Stimulated activated CD4-positive, alpha-beta T cell treated with anti-CD3 and anti-CD28 coated beads, Interleukin-4, amount 100 ng/mL, for 48 hours (primary cell): ENCODE measurements at regions not wholly inside any gene's neighbourhood (a gene's known extent, or its start where the extent isn't known, plus 50 kb on each side); places are given as distances from the start of the nearest gene placed in this dataset.

Source experiments
- DNase-seq, 2 donors: peaks; one replicate each; pipeline ENCODE4 v3.0.0-alpha.2; 2020; ENCODE audit warnings: low read depth in 2 of 2

DNA sequence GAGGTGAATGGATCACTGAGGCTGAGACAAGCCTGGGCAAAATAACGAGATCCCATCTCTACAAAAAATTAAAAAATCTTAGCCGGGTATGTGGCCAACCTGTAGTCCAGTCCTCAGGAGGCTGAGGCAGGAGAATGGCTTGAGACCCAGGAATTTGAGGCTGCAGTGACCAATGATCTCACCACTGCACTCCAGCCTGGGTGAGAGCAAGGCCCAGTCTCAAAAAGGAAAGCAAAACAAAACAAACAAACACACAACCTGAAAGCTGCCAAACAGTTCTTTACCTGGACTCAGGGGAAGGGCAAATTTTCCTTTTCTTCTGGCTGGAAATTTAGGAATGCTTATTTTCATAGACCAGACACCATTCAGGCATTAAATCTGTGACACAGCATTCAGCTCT, 163.1 kb upstream of the FAT1 start:
- DNase-seq = no peak

DNA sequence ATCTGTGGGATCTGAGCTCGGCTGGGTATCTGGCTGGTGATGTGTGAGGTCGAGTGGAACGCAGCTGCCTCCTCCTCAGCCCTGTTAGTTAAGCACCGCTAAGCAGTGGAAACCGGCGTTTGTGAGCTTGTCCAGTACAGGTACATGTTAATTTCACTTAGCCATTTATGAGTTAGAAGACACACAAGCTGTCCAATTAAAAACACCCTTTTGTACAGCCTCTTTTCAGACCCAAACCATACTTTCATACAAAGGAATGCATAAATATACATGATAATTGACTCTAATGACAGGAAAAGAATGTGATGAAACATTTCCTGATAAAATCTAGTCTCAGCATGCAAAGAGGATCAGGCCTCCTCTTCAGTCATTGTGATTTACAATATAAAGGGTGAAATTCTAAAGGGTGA, 163.6 kb upstream of the FAT1 start:
- no peak for DNase-seq

DNA sequence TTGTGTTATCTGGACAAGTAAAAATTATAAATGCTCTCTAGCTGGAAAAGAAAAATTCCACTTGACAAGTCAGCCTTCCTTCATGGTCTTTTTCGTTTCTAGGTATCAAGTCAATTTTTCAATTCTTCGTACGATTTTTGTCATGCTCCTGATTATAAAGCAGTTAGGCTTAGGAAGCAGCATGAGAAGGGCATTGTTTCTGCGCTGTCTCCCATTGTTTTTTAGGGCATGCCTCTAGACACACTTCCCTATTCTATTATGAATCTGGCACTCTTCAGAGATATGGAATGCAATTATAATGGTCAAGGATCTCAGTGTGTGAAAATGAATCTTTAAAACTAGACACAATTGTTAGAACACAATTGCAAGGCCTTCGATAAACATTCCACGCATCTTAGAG, 164.1 kb upstream of the FAT1 start:
- no peak for DNase-seq

DNA sequence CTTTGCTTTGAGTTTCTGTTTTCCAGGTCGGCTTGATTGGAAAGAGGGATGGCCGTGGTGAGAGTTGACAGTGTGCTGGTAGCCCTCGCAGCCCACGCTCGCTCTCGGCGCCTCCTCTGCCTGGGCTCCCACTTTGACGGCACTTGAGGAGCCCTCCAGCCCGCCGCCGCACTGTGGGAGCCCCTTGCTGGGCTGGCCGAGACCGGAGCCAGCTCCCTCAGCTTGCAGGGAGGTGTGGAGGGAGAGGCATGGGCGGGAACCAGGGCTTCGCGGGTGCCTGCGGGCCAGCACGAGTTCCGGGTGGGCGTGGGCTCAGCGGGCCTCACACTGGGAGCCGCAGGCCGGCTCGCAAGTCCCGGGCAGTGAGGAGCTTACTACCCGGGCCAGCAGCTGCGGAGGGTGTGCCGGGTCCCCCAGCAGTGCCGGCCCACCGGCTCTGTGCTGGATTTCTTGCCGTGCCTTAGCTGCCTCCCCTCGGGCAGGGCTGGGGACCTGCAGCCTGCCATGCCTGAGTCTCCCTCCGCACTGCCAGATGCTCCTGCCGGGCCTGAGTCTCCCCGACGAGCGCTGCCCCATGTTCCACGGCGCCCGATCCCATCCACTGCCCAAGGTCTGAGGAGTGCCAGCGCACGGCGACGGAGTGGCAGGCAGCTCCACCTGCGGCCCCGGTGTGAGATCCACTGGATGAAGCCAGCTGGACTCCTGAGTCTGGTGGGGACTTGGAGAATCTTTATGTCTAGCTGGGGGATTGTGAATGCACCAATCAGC, 166.4 kb upstream of the FAT1 start:
- DNase-seq = no peak

DNA sequence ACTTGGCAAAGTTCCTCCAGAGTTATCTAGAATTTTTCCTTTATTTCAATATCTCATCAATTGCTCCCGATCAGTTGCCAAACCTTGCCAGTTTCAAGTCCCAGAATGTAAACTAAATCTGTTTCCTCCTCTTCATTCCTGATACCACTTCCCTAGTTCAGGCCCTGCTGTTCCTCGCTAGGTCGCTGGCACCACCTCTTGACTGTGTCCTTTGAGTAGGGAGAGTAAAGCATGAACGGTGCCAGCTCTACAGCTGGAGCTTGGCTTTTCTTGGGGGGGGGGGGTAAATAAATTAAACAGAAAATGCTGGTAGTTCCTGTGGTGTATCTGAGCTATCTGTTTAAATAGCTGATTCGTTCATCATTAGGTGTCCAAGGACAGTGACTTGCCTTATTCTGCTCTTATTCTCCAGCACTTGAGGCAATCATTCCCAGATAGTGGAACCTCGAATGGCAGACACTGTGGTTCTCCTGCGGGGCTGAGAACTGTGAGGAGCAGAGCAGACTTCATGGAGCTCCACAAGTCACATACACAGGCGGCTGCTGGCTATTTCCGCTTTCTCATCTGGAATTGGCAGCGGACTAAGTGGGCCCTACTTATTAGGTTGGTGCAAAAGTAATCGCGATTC, 168.3 kb upstream of the FAT1 start:
- DNase-seq = no peak

DNA sequence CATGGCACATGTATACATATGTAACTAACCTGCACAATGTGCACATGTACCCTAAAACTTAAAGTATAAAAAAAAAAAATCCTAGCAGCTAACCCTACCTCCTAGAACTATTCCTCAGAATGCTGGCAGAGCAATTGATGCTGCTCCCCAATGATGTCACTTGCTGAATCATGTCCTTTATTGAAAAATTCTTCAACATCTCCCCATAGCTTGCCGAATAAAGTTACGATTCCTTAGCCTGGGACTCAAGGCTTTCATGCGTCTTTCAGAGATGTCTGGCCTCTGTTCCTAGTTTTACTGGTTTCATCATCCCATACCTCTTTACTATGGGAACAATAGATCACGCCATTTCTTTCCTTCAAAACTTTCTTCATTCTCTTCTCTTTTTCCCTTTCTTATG, 174.7 kb upstream of the FAT1 start:
- no peak for DNase-seq

DNA sequence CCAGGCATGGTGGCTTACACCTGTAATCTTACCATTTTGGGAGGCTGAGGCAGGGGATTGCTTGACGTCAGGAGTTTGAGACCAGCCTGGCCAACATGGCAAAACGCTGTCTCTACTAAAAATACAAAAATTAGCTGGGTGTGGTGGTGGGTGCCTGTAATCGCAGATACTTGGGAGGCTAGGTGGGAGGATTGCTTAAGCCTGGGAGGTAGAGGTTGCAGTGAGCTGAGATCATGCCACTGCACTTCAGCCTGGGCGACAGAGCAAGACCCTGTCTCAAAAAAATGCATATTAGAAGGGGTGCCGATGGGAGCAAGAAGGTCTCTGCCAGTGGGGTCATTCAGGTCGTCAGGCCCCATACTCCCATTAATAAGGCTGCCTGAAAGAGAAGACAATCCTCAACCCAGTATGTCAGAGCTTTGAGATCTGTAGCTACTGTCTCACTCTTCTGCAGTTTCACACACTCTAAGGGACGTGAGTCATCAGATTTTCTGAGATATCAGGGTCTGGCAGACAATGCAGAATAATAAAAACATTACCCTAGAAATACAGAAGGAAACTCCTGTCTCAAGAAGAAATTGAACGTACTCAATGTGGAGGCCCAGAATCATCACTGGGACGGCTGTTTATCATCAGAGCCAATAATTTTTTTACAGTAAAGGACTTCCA, 176.7 kb upstream of the FAT1 start:
- no peak for DNase-seq

DNA sequence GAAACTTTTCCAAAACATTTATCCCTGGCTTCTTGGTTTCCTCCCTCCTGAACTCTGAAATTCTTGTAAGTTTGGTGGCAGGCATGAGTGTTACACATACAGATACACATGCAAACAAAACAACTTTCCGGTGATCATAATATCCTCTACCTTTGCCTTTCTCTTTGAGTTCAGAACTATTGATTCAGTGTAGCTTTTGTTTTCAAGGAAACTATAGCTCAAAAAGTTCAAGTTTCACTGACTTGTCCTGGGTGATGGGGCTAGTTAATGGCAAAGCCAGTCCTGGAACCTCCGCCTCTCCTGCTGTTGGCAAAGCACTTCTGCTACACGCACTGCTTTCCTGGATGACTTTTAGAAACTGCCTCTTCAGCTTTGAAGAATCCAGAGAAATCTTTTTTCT, 177.3 kb upstream of the FAT1 start:
- no peak for DNase-seq

DNA sequence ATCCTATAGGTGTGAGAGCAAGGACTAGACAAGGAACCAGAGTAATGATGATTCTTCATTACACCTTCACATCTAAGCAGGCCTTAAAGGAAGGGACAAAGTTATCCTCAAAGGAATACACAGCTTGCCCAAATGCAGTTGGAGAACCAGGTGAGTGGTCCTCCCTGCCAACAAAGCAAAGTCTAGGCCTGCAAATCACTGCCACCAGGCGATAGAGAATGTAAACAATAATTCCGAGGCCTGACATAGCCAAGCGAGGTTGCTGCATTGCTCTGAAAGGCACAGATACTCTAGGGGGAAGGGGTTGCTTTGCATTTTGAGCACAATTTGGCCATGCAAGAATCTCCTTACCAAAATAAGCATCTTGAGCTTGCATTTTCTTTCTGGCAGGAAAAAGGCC, 178.2 kb upstream of the FAT1 start:
- DNase-seq = no peak

DNA sequence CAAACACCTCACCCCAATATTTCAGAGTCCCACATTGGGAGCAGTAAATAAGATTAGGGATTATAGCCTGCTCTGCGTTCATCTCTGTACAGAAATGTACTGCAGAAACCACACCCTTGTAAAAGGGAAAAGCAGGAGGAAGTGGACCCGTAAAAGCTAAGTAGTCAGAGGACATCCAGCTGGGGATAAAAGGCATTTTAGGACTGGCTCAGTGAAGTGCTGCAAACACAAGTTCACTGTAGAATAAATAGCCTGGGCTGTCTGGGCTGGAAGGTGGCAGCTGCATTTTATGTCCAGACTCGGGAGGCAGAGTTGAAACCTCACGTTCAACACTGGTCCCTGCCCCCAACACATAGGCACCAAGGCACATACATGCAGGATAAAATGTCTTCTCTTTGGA, 178.7 kb upstream of the FAT1 start:
- DNase-seq = no peak

DNA sequence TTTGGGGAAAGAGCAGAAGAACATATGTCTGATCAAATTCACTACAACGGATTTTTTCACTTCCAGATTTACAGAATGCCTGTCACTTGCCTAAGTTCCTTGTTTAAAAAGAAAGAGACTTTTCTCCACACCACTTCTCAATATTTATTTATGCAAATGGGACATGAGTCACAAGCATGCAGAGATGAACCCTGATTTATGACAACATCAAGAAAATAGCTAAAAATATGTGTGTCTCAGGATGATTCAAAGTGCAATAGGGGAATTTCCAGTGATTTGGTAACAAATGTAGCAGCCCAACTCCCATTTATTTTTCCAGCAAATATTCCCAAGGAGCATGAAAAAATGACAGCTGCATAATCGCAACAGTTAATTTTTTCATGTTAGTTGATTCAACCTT, 180.4 kb upstream of the FAT1 start:
- DNase-seq = no peak

DNA sequence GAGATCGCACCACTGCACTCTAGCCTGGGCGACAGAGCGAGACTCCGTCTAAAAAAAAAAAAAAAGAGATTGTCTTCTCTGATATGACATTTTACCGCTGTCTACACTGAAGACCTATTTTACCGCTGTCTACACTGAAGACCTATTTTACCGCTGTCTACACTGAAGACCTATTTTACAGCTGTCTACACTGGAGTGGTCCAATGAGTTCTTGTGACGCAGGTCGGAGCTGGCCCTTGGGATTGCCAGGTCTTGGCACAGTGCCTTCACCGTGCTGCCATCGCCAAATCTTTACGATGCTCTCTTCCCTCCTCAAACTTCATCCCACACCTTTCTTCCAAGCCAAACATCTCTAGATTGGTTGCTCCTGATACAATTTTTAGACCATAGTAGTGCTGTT, 183.1 kb upstream of the FAT1 start:
- DNase-seq = no peak

DNA sequence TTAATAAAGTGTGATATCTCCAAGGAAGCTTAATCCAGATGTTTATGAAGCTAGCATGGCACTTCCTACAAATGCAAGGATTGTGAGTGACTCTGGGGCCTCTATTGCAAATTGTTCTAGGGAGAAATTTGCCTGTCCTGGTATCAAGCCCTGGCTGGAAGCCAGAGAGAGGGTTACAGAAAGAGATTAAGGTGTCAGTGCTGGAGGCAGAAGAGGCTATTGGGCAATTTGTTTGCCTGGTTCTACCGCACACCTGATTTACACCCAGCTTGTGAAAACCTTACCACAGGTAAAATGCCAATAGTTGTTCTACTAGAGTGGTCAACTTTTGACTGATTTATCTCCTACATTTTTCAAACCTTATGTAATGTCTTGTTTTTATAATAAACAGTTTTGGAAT, 186.7 kb upstream of the FAT1 start:
- DNase-seq = no peak

DNA sequence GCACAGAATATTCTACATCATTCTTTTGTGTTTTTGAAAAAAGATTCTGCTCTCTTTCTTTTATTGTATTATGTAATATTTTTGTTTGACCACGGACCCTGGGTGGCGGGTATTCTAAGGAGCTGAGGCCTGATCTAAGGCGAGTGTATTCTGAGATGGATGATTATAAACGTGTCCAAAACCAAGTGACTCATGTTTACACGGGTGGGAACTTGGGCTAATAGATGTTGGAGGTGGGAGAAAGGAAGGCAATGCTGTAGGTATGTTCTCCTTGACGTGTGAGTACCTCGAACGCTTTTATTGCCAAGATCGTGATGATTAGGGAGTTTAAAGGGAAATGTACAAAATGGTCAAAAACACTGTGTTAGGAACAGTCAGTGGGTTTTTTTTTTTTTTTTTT, 188.9 kb upstream of the FAT1 start:
- no peak for DNase-seq

DNA sequence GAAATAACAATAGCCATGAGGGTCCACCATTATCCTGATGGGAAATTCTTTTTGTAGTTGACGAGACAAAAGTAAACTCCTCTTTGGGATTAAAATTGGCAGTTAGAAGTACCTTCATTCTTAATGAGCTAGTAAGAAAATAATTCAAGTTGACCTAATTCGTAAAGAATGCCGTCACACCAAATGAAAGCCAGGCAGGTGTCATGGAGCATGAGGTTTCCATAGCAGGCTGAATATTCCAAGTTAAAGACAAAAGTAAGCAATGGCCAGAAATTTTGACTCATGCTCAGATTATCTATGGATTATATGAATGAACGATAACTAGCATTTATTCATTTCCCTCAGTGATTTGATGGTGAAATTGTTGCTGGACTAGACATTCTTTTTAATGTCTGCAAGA, 192.2 kb upstream of the FAT1 start:
- no peak for DNase-seq

DNA sequence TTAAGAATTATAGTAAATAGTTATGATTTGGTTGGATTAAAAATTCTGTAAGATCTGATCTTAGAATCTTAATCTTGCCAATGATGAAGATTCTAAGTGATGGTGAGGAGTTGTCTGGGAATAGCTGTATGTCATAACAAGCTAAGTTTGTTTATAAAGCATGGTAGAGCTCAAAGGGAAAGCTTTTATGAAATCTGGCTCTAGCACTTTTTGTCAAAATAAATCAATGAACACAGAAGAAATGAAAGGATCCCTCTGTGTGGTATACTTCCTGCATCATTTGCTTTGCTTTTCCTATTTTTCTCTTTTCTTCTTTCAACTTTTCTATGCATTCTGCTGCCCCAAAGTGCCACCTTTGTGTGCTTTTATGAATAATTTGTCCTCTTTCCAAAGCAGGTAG, 193.5 kb upstream of the FAT1 start:
- no peak for DNase-seq

DNA sequence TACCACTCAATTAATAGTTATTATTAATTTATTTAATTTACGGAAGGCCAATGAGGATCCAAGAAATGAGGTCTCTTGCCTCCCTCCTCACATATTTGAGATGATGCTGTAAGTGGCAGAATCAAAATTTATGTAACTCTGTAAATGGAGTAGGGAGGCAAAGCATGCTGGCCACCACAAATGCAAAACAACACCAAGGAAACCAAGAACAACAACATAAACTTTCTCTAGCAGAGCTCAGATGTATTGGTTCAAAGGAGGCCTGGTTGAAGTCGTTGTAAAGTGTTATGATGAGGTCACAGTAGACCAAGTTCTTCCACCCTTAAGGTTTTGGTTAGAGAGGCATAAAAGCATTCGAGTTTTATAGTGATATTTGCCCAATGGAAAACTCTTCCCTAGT, 194.8 kb upstream of the FAT1 start:
- no peak for DNase-seq

DNA sequence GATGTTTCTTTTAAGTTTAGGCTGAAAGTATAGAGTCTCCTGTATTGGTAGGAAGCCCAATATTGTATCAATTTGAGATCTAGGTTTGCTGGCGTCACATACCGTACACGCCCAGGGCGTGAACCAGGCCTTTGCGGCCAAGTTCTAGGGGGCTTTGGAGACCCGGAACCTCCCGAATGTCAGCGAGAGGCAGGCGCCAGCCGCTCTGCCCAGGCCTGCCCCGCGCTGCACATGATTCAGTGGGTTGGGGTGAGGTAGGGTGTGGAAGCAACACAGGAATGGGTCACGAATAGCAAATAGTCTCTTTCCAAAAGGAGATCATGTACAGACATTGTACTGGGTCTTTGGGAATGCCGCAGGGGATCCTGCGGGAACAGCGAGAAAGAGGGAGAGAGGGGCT, 195.7 kb upstream of the FAT1 start:
- DNase-seq = no peak

DNA sequence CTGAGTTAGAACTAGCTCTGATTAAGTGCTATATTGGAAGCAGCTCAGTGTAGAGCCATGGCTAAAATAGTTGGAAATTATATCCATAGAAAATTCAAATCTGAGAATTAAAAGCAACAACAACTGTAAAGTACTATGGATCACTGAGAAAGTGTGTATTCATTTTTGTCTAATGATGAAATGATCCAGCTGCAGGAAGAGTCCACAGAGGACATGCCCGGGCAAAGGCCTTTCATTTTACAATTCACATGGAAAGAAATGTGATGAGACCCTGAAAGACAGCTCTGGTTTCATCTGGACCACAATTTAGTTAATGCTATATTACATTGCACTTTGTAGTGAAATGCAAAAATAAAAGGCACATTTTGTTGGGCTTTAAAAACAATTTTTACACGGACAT, 196.8 kb upstream of the FAT1 start:
- DNase-seq = no peak

DNA sequence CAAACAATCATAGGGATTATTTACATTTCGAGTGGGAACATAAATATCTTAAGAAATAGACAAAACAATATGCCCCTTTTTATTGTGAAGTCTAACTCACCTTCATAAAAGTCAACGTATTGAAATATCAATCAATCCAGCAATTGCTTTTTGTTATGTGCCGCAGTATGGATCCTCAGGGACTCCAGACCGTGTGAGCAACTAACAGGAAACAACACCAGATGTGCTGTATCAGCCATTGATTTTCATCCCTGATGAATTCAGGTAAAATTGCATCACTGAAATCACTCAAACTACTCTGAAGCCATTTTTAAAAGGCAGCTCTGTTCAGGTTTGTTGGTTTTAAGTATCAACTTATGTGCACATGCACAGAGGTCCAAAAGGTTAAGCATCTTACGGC, 197.3 kb upstream of the FAT1 start:
- DNase-seq = no peak

DNA sequence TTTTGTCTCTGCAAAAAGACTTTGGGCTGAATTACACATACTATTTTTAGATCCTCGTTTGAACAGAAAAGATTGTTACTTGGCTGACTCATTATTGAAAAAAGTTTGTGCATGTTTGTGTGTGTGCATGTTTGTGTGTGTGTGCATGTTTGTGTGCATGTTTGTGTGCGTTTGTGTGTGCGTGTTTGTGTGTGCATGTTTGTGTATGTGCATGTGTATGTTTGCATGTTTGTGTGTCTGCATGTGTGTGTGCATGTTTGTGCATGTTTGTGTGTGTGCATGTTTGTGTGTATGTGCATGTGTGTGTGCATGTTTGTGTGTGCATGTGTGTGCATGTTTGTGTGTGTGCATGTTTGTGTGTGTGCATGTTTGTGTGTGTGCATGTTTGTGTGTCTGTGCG, 201.1 kb upstream of the FAT1 start:
- no peak for DNase-seq

DNA sequence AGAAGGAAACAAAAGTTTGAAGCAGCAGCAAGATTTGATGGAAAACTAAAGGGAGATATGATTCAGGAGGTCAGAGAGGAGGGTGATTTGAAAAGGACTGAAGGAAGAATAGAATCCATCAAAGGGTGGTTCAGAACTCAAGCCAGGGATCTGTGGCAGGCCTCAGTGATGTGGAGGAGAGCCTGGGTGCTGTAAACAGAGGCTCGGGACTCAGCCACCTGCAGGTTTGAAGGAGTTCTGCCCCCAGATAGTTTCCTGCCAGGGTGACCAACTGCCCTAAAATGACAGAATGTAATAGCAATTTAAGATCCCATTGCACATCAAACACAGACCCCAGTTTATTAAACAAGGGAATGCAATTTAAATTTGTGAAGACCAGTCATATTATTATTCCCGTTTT, 204.0 kb upstream of the FAT1 start:
- DNase-seq = no peak

DNA sequence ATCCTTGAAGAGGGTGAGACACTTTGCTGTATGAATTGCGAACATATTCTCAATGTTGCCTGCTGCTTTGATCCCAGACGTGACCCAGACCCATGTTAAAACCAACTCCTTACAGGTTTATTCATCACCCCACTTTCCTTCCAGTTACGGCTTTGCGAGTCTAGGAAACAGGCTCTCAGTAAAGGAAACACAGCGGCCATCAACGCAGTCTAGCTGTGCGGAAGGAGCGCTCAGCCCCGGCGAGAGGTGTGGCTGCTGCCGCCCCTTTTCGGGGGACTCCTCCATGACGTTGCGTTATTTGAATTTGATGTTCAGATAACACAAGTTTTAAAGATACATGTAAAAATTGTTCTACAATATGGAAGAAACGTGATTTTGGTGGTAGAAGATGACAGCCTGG, 206.4 kb upstream of the FAT1 start:
- no peak for DNase-seq
